ENCODE measurements at regions not wholly inside any gene's neighbourhood (a gene's known extent, or its start where the extent isn't known, plus 50 kb on each side); places are given as distances from the start of the nearest gene placed in this dataset.

- TF ChIP-seq REST (IDR thresholded peaks at IDR 0.05; ENCODE audit: low read depth, low read length) (no peak), TCF12 (IDR thresholded peaks at IDR 0.05) (no peak), TEAD4 (IDR thresholded peaks at IDR 0.05; ENCODE audit: borderline replicate concordance, insufficient read depth) (no peak), RCOR1 (IDR thresholded peaks at IDR 0.05; ENCODE audit: low read length) (no peak)
These were observed 254.6 kb upstream of the SPRED2 start (continued) for GRCh38 chr2:65686928-65687521.

- POLR2A ChIA-PET: no interaction called here
- WGBS (ENCODE audit: low lambda C conversion rate): 7% methylated on average over 1 of the region's 1 CpG
- no peak overlapping the region for H2AFZ ChIP-seq (ENCODE audit: low read depth)
These were observed 249.1 kb upstream of the SPRED2 start for GRCh38 chr2:65681503-65681902.

More at GRCh38 chr2:65681503-65681902, 249.1 kb upstream of the SPRED2 start:
- Histone ChIP-seq H4K20me1 (ENCODE audit: insufficient read depth) (no peaks in the 10 kb centered on the region), H3K4me2 (no peak overlapping the region), H3K4me3 (ENCODE audit: low read depth in 2 of 2, low read length in 1 of 2) (no peak overlapping the region), H3K4me1 (ENCODE audit: control insufficient read depth in 1 of 2, insufficient read depth in 2 of 2, low read depth in 1 of 2, low read length in 1 of 2) (no peaks in the 10 kb centered on the region; a peak in 1 of 4 replicates), H3F3A (replicated peaks; ENCODE audit: insufficient read depth) (no peaks in the 10 kb centered on the region), H3K9me2 (no peaks in the 10 kb centered on the region), H3K79me2 (ENCODE audit: insufficient read depth) (no peaks in the 10 kb centered on the region), H3K27ac (ENCODE audit: low read depth in 2 of 2, low read length in 1 of 2) (no peak overlapping the region), H3K27me3 (ENCODE audit: insufficient read depth) (no peaks in the 10 kb centered on the region), H3K9me3 (no peaks in the 10 kb centered on the region), H3K9ac (no peak overlapping the region), H3K36me3 (replicated peaks in 1 of 2; ENCODE audit: control insufficient read depth in 1 of 2, insufficient read depth in 2 of 2, low read length in 1 of 2) (no peaks in the 10 kb centered on the region)
- CTCF ChIA-PET: no interaction called here
- no peak for DNase-seq
- TF ChIP-seq FOXM1 (IDR thresholded peaks at IDR 0.05; ENCODE audit: low read depth): no peak
- TF ChIP-seq USF2 (IDR thresholded peaks at IDR 0.05; ENCODE audit: borderline replicate concordance, low read depth, low read length): no peak
- no peak for TF ChIP-seq YY1 (IDR thresholded peaks at IDR 0.05; ENCODE audit: low read depth)
- TF ChIP-seq TEAD4 (IDR thresholded peaks at IDR 0.05; ENCODE audit: borderline replicate concordance, insufficient read depth): no peak
- no peak for TF ChIP-seq GATA2 (CRISPR knock-in tag; IDR thresholded peaks at IDR 0.05)
- no peak for TF ChIP-seq USF1 (IDR thresholded peaks at IDR 0.05; ENCODE audit: borderline replicate concordance, low read depth)
- TF ChIP-seq ZBTB33 (IDR thresholded peaks at IDR 0.05; ENCODE audit: borderline replicate concordance, low read depth): no peak
- TF ChIP-seq EZH2phosphoT487 (IDR thresholded peaks at IDR 0.05; ENCODE audit: borderline replicate concordance, low read depth): no peak
- no peak for TF ChIP-seq RAD21 (IDR thresholded peaks at IDR 0.05; ENCODE audit: low read length)
- no peak for TF ChIP-seq MAX (IDR thresholded peaks at IDR 0.05; ENCODE audit: low read depth)
- no peak for TF ChIP-seq ELF1 (IDR thresholded peaks at IDR 0.05)
- no peak for TF ChIP-seq REST (IDR thresholded peaks at IDR 0.05; ENCODE audit: low read depth, low read length)
- no peak for TF ChIP-seq RCOR1 (IDR thresholded peaks at IDR 0.05; ENCODE audit: low read length)
- TF ChIP-seq POLR2AphosphoS5 (IDR thresholded peaks at IDR 0.05; ENCODE audit: low read depth, low read length): no peak
- no peak for TF ChIP-seq PBX3 (IDR thresholded peaks at IDR 0.05)
